Peyer's patch (tissue), 4 donors: ENCODE measurements at regions not wholly inside any gene's neighbourhood (a gene's known extent, or its start where the extent isn't known, plus 50 kb on each side); places are given as distances from the start of the nearest gene placed in this dataset.

Source experiments
- DNase-seq, 3 donors: peaks; one replicate each; pipeline ENCODE4 v3.0.0-alpha.2; 2017 to 2019
- H3K27ac ChIP-seq, 4 donors: fragments of 200-600 bp; sonication (generic); one replicate each; pipeline ENCODE4 v1.5.1; 2016 to 2019
- H3K27me3 ChIP-seq, 2 donors: fragments of 200-600 bp; sonication (generic); one replicate each; pipeline ENCODE4 v1.5.1; 2019
- H3K36me3 ChIP-seq, 3 donors: fragments of 200-600 bp; sonication (generic); one replicate each; pipeline ENCODE4 v1.5.1; 2016 to 2019
- H3K4me1 ChIP-seq, 4 donors: fragments of 200-600 bp; sonication (generic); one replicate each; pipeline ENCODE4 v1.5.1; 2016 to 2019
- H3K4me3 ChIP-seq, 4 donors: fragments of 200-600 bp; sonication (generic); 1 replicate in 3 of 4; 2 replicates in 1 of 4; pipeline ENCODE4 v1.5.1; 2016 to 2019; ENCODE audit warnings: mild to moderate bottlenecking in 1 of 4
- H3K9me3 ChIP-seq, 4 donors: fragments of 200-600 bp; sonication (generic); one replicate each; pipeline ENCODE4 v1.5.1; 2016 to 2019; ENCODE audit warnings: mild to moderate bottlenecking in 1 of 4
- CTCF ChIP-seq, 6 experiments: fragments of 450-650 bp in 4 of 6; fragments of 200-600 bp in 2 of 6; sonication (generic) in 1 of 6; IDR thresholded peaks; one replicate each; pipeline ENCODE4 v1.5.1; 2017 to 2019; ENCODE audit warnings: antibody characterized with exemption in 6 of 6, mild to moderate bottlenecking in 3 of 6, moderate library complexity in 1 of 6
- POLR2A ChIP-seq, 2 donors: fragments of 450-650 bp; IDR thresholded peaks; one replicate each; pipeline ENCODE4 v1.5.1; 2017; ENCODE audit warnings: antibody characterized with exemption in 2 of 2, mild to moderate bottlenecking in 2 of 2, moderate library complexity in 2 of 2

GRCh38 chr9:134216961-134217360 is 52.6 kb upstream of the RNU6ATAC start:
- Histone ChIP-seq H3K27me3 (no peaks in the 10 kb centered on the region), H3K27ac (peak overlapping the region in 2 of 4 donors; percentile 84 to 86), H3K36me3 (no peaks in the 10 kb centered on the region), H3K4me3 (no peak overlapping the region), H3K4me1 (peaks cover 0 to 13% (median 0%) of the 10 kb centered on the region in 4 donors), H3K9me3 (no peaks in the 10 kb centered on the region)
- DNase-seq = no peak
- TF ChIP-seq POLR2A (IDR thresholded peaks at IDR 0.05) (no peak), CTCF (IDR thresholded peaks at IDR 0.05) (no peak)

GRCh38 chr9:134217431-134218210 is 53.3 kb upstream of the RNU6ATAC start:
- no peak for DNase-seq
- Histone ChIP-seq H3K4me1 (peaks cover 0 to 13% (median 0%) of the 10 kb centered on the region in 4 donors), H3K27ac (peak overlapping the region in 1 of 4 donors; percentile 84), H3K9me3 (no peaks in the 10 kb centered on the region), H3K27me3 (no peaks in the 10 kb centered on the region), H3K36me3 (no peaks in the 10 kb centered on the region), H3K4me3 (no peak overlapping the region)
- no peak for TF ChIP-seq CTCF (IDR thresholded peaks at IDR 0.05)
- no peak for TF ChIP-seq POLR2A (IDR thresholded peaks at IDR 0.05)

GRCh38 chr9:134218230-134218629 is 53.9 kb upstream of the RNU6ATAC start:
- Histone ChIP-seq H3K4me3 (no peak overlapping the region), H3K27ac (no peak overlapping the region), H3K27me3 (no peaks in the 10 kb centered on the region), H3K9me3 (no peaks in the 10 kb centered on the region), H3K36me3 (no peaks in the 10 kb centered on the region), H3K4me1 (peaks cover 0 to 13% (median 0%) of the 10 kb centered on the region in 4 donors)
- TF ChIP-seq CTCF (IDR thresholded peaks at IDR 0.05) = no peak
- no peak for TF ChIP-seq POLR2A (IDR thresholded peaks at IDR 0.05)
- no peak for DNase-seq

GRCh38 chr9:134219646-134220060 is 55.3 kb upstream of the RNU6ATAC start:
- H3K27me3 ChIP-seq = no peaks in the 10 kb centered on the region
- no peaks in the 10 kb centered on the region for H3K9me3 ChIP-seq
- no peak overlapping the region for H3K27ac ChIP-seq
- no peak overlapping the region for H3K4me3 ChIP-seq
- DNase-seq = no peak
- no peak for TF ChIP-seq POLR2A (IDR thresholded peaks at IDR 0.05)
- TF ChIP-seq CTCF (IDR thresholded peaks at IDR 0.05) = no peak
- H3K4me1 ChIP-seq = peaks cover 0 to 24% (median 0%) of the 10 kb centered on the region in 4 donors
- H3K36me3 ChIP-seq = no peaks in the 10 kb centered on the region

GRCh38 chr9:134220311-134220710 is 55.9 kb upstream of the RNU6ATAC start:
- peaks cover 0 to 23% (median 0%) of the 10 kb centered on the region in 4 donors for H3K4me1 ChIP-seq
- no peaks in the 10 kb centered on the region for H3K9me3 ChIP-seq
- no peak overlapping the region for H3K27ac ChIP-seq
- no peak for DNase-seq
- no peak overlapping the region for H3K4me3 ChIP-seq
- no peaks in the 10 kb centered on the region for H3K36me3 ChIP-seq
- no peak for TF ChIP-seq CTCF (IDR thresholded peaks at IDR 0.05)
- no peak for TF ChIP-seq POLR2A (IDR thresholded peaks at IDR 0.05)
- no peaks in the 10 kb centered on the region for H3K27me3 ChIP-seq
